PFSK-1 (cell line): ENCODE measurements at regions not wholly inside any gene's neighbourhood (a gene's known extent, or its start where the extent isn't known, plus 50 kb on each side); places are given as distances from the start of the nearest gene placed in this dataset.

ENCODE experiments used
- FOXP2 ChIP-seq: optimal IDR thresholded peaks from 2 replicates; pipeline ENCODE3; 2011; ENCODE audit warnings: borderline replicate concordance, control low read depth, inconsistent platforms; ENCODE audit not compliant: insufficient read depth; ENCODE audit errors: extremely low read length, extremely low read depth
- POLR2AphosphoS5 ChIP-seq: IDR thresholded peaks from 2 replicates; pipeline ENCODE4 v1.6.1; 2012; ENCODE audit warnings: low read depth, mild to moderate bottlenecking, control low read depth, low read length, moderate library complexity
- REST ChIP-seq, 2 experiments: IDR thresholded peaks; 2 replicates each; pipeline versions ENCODE4 v1.6.1 to v1.8.0; 2011 to 2012; ENCODE audit warnings: low read depth in 2 of 2, low read length in 2 of 2, control low read depth in 1 of 2, inconsistent platforms in 1 of 2, mild to moderate bottlenecking in 1 of 2, moderate library complexity in 1 of 2; ENCODE audit not compliant: insufficient read depth in 1 of 2
- SIN3A ChIP-seq: IDR thresholded peaks from 2 replicates; pipeline ENCODE4 v1.6.1; 2012; ENCODE audit warnings: mild to moderate bottlenecking, low read length, moderate library complexity, borderline replicate concordance; ENCODE audit not compliant: insufficient read depth
- TAF1 ChIP-seq: IDR thresholded peaks from 2 replicates; pipeline ENCODE4 v1.6.1; 2012; ENCODE audit warnings: low read length, control low read depth, borderline replicate concordance; ENCODE audit not compliant: insufficient read depth

GRCh38 chr2:143942486-143942885 lies 577.4 kb downstream of the ZEB2 start:
- TF ChIP-seq POLR2AphosphoS5 = no peak
- no peak for TF ChIP-seq FOXP2

GRCh38 chr2:143940720-143941119 lies 579.2 kb downstream of the ZEB2 start:
- TF ChIP-seq FOXP2 (no peak), TAF1 (no peak), POLR2AphosphoS5 (no peak), REST (IDR thresholded peaks at IDR 0.05; ENCODE audit: insufficient read depth in 1 of 2, low read depth in 2 of 2, low read length in 2 of 2) (no peak), SIN3A (no peak)

GRCh38 chr2:143939626-143940330 lies 580.1 kb downstream of the ZEB2 start:
- TF ChIP-seq POLR2AphosphoS5 (no peak), TAF1 (no peak), REST (IDR thresholded peaks at IDR 0.05; ENCODE audit: insufficient read depth in 1 of 2, low read depth in 2 of 2, low read length in 2 of 2) (no peak), SIN3A (no peak), FOXP2 (no peak)

GRCh38 chr2:143937723-143938350 lies 582.1 kb downstream of the ZEB2 start:
- TF ChIP-seq TAF1 (no peak), REST (IDR thresholded peaks at IDR 0.05; ENCODE audit: insufficient read depth in 1 of 2, low read depth in 2 of 2, low read length in 2 of 2) (no peak), POLR2AphosphoS5 (no peak)

- TF ChIP-seq TAF1 = no peak
- TF ChIP-seq FOXP2 = no peak
- no peak for TF ChIP-seq SIN3A
- no peak for TF ChIP-seq REST (IDR thresholded peaks at IDR 0.05; ENCODE audit: insufficient read depth in 1 of 2, low read depth in 2 of 2, low read length in 2 of 2)
- TF ChIP-seq POLR2AphosphoS5 = no peak
These were observed 582.8 kb downstream of the ZEB2 start for GRCh38 chr2:143936848-143937722.
